Heart right ventricle (tissue), 16 donors: ENCODE measurements at regions not wholly inside any gene's neighbourhood (a gene's known extent, or its start where the extent isn't known, plus 50 kb on each side); places are given as distances from the start of the nearest gene placed in this dataset.

Source experiments
- ATAC-seq, 8 donors: fragments of 200-7000 bp; cut with Tn5 transposase; one replicate each; pipeline ENCODE4 v1.9.1; 2020; ENCODE audit warnings: mild to moderate bottlenecking in 8 of 8, moderate library complexity in 8 of 8, moderate number of reproducible peaks in 1 of 8
- DNase-seq, 2 donors: peaks; one replicate each; pipeline ENCODE4 v3.0.0-alpha.2; 2020
- H3K27ac ChIP-seq, 10 donors: fragments of 200-600 bp; sonication (generic) in 2 of 10; one replicate each; pipeline versions ENCODE4 v1.5.0 to v1.8.0; 2020 to 2022; ENCODE audit warnings: mild to moderate bottlenecking in 3 of 10
- H3K27me3 ChIP-seq, 7 donors: fragments of 200-600 bp; one replicate each; pipeline ENCODE4 v1.8.0; 2021 to 2022; ENCODE audit warnings: mild to moderate bottlenecking in 2 of 7
- H3K36me3 ChIP-seq, 9 donors: fragments of 200-600 bp; sonication (generic) in 1 of 9; one replicate each; pipeline versions ENCODE4 v1.5.0 to v1.8.0; 2020 to 2022; ENCODE audit warnings: mild to moderate bottlenecking in 2 of 9
- H3K4me1 ChIP-seq, 9 donors: fragments of 200-600 bp; sonication (generic) in 1 of 9; one replicate each; pipeline versions ENCODE4 v1.5.0 to v1.8.0; 2020 to 2022; ENCODE audit warnings: mild to moderate bottlenecking in 4 of 9
- H3K4me3 ChIP-seq, 10 donors: fragments of 200-600 bp; sonication (generic) in 2 of 10; one replicate each; pipeline versions ENCODE4 v1.5.0 to v1.8.0; 2020 to 2022; ENCODE audit warnings: mild to moderate bottlenecking in 7 of 10, moderate library complexity in 2 of 10
- H3K9me3 ChIP-seq, 11 donors: fragments of 200-600 bp in 10 of 11; sonication (generic) in 2 of 11; one replicate each; pipeline versions ENCODE4 v1.5.0 to v1.8.0; 2013 to 2022; ENCODE audit warnings: mild to moderate bottlenecking in 2 of 11, control low read depth in 1 of 11, moderate library complexity in 1 of 11
- WGBS, 2 donors: extraction: QIAGEN DNeasy Blood & Tissue Kit; methylation state at CpG; one replicate each; pipeline ENCODE4 v1.1.7; 2013; ENCODE audit warnings: inconsistent platforms in 1 of 2; 5-methylcytosine and 5-hydroxymethylcytosine counted together
- intact Hi-C, 10 donors: fragments of 100-400 bp; cut with DNase I; formaldehyde crosslinking; loops; one replicate each; pipeline versions ENCODE4 v1.11.1 to v1.14.2; 2022
- TF ChIP-seq, protein P1 (sequence below), 9 donors: fragments of 200-600 bp; sonication (generic) in 2 of 9; IDR thresholded peaks; one replicate each; pipeline versions ENCODE4 v1.5.0 to v1.8.0; 2021 to 2022; ENCODE audit warnings: antibody characterized with exemption in 9 of 9, mild to moderate bottlenecking in 5 of 9, moderate library complexity in 1 of 9
- donor health status: Arrhythmogenic right ventricular cardiomyopathy.
- donor health status: ischemic (EF 13 %, LVEDD 7.1; RV severe dilation, severe dysfunction).
- donor health status: healthy with polysubstance abuse.
- donor health status: DM: no; HTN: yes; CAD: no.
- donor health status: DM: no; HTN: no; CAD: no.
- donor health status: ischemic (EF 25% LVEDD 6.9; RV normal size, moderate dysfunction).
- donor health status: ischemic (EF 25% LVEDD 5.7; RV mildly dilated, moderate dysfunction).
- donor health status: healthy.
- donor health status: DM: yes; HTN: yes; CAD: no.
- donor health status: Ischemic cardiomyopathy.
- donor health status: ischemic (EF 35%, LVEDD 5.7; RV mildly dilated, moderate dysfunction).
- donor health status: nonischemic (EF 11% LVEDD 7.7; RV severe dilation, severe dysfunction).
- donor health status: DM: yes; HTN: yes; CAD: no.
- donor health status: PGD.
- donor health status: ischemic (EF 29% LVEDD 5.4; RV normal size, mild dysfunction).
- donor health status: nonischemic (EF 23%, LVEDD 6.1; RV moderate dilation, normal function).

DNA sequence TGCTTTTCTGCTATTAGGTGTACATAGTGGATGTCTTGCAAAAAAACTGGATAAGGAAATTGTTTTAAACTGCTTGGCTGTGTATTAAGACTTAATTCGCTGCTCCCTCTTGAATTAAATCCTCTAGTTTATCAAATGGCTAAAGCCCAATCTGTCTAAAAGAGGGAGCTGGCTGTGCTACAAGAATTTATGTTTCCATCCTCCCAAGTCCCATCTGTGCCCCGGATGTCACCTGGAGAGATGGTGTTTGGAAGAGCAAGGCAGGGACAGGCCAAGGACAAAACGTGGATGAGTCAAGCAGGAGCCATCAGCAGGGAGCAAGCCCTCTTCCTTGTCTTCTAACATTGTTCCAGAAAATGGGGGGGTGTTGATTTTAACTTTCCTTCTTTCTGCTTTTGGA lies 171.3 kb upstream of the LCORL start:
- Histone ChIP-seq H3K27ac (no peak overlapping the region), H3K27me3 (no peaks in the 10 kb centered on the region), H3K36me3 (no peaks in the 10 kb centered on the region), H3K9me3 (no peaks in the 10 kb centered on the region), H3K4me1 (no peaks in the 10 kb centered on the region), H3K4me3 (no peak overlapping the region)
- no peak for DNase-seq
- ATAC-seq, result no peak
- intact Hi-C loops, result no loop called here
- TF ChIP-seq, protein P1, sequence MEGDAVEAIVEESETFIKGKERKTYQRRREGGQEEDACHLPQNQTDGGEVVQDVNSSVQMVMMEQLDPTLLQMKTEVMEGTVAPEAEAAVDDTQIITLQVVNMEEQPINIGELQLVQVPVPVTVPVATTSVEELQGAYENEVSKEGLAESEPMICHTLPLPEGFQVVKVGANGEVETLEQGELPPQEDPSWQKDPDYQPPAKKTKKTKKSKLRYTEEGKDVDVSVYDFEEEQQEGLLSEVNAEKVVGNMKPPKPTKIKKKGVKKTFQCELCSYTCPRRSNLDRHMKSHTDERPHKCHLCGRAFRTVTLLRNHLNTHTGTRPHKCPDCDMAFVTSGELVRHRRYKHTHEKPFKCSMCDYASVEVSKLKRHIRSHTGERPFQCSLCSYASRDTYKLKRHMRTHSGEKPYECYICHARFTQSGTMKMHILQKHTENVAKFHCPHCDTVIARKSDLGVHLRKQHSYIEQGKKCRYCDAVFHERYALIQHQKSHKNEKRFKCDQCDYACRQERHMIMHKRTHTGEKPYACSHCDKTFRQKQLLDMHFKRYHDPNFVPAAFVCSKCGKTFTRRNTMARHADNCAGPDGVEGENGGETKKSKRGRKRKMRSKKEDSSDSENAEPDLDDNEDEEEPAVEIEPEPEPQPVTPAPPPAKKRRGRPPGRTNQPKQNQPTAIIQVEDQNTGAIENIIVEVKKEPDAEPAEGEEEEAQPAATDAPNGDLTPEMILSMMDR (IDR thresholded peaks at IDR 0.05), result no peak
- 55% methylated on average over 3 of the region's 3 CpGs for WGBS, 2 donors

DNA sequence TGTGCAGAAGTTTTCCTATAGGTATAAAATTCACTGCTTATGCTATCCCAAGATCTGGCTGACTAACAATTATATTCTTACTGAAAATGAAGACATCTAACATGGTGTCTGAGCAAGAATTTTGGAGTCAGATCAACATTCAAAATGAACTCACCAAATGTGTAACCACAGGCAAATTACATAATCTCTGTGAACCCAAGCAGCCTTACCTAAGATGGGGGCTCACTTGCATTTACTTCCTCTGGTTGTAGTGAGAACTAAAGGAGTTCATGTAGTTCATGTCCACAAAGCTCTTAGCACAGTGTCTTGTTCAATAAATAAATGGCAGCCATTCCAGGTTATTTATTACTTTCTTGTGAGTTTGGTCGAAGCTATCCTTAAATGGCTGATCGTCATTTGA lies 163.9 kb upstream of the LCORL start:
- no peak for ATAC-seq
- no peaks in the 10 kb centered on the region for H3K36me3 ChIP-seq
- intact Hi-C loops, result no loop called here
- no peak overlapping the region for H3K27ac ChIP-seq
- no peak for DNase-seq
- no peaks in the 10 kb centered on the region for H3K4me1 ChIP-seq
- no peaks in the 10 kb centered on the region for H3K9me3 ChIP-seq
- no peaks in the 10 kb centered on the region for H3K27me3 ChIP-seq
- TF ChIP-seq, protein P1 (IDR thresholded peaks at IDR 0.05), result no peak
- no peak overlapping the region for H3K4me3 ChIP-seq
- 95 to 96% methylated on average over 2 of the region's 2 CpGs for WGBS, 2 donors

DNA sequence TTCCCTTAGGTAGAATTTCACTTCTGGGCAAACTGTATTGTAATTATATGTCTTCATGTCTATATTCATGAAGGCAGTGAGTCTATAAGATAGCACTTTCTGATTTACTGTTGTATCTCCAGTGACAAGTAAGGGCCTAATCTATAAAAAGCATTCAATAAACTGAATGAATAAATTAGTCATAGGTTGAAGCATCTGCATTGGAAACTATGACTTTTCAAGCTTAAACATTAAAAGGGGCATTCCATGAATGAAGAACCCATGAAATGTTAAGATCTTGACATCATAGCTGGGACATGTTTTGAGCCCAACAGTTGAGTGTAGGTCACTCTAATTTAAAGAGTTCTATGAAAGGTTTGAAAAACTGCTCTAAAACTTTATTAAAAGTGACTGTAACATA lies 159.3 kb upstream of the LCORL start:
- H3K9me3 ChIP-seq, result peaks cover 0 to 7% (median 0%) of the 10 kb centered on the region in 11 donors
- DNase-seq (no peak), ATAC-seq (no peak)
- H3K27me3 ChIP-seq, result no peaks in the 10 kb centered on the region
- H3K27ac ChIP-seq, result no peak overlapping the region
- intact Hi-C loops, result no loop called here
- H3K4me1 ChIP-seq, result no peaks in the 10 kb centered on the region
- no peaks in the 10 kb centered on the region for H3K36me3 ChIP-seq
- TF ChIP-seq, protein P1 (IDR thresholded peaks at IDR 0.05), result no peak
- H3K4me3 ChIP-seq, result no peak overlapping the region

DNA sequence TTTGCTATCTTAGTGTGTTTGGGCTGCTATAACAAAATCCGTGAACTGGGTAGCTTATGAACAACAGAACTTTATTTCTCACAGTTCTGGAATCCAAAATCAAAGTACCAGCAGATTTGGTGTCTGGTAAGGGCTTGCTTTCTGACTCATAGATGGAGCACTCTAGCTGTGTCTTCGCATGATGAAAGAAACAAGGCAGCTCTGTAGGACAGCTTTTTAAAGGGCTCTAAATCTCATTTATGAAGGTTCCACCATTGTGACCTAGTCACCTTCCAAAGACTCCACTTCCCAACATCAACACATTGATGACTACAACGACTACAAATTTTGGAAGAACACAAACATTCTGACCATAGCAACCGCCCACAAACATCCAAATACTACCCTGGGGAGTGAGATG lies 158.6 kb upstream of the LCORL start:
- Histone ChIP-seq H3K4me1 (no peaks in the 10 kb centered on the region), H3K36me3 (no peaks in the 10 kb centered on the region), H3K27ac (no peak overlapping the region), H3K9me3 (peaks cover 0 to 7% (median 0%) of the 10 kb centered on the region in 11 donors), H3K4me3 (no peak overlapping the region), H3K27me3 (no peaks in the 10 kb centered on the region)
- ATAC-seq (no peak), DNase-seq (no peak)
- 73 to 76% methylated on average over 4 of the region's 4 CpGs for WGBS, 2 donors
- TF ChIP-seq, protein P1 (IDR thresholded peaks at IDR 0.05), result no peak
- intact Hi-C loops, result no loop called here

DNA sequence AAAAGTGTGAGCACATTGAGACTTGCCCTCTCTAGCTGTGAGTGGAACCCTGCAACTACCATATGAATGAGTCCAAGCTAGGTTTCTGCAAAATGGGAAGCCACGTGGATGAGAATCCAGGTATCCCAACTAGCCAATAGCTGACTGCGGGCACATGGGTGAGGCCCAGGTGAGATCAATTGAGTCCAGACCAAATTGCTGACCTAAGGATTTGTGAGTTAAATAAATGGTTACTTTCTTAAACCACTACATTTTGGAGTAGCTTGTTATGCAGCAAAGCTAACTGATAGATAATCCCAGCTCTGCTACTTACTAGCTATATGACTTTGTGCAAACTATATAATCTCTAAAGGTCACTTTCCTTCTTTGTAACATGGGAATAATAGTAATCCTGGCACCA lies 150.3 kb upstream of the LCORL start:
- Histone ChIP-seq H3K36me3 (no peaks in the 10 kb centered on the region), H3K4me1 (no peaks in the 10 kb centered on the region), H3K4me3 (no peak overlapping the region), H3K27ac (no peak overlapping the region), H3K27me3 (no peaks in the 10 kb centered on the region), H3K9me3 (peaks cover 0 to 4% (median 0%) of the 10 kb centered on the region in 11 donors)
- no peak for ATAC-seq
- WGBS, 2 donors, result 81 to 84% methylated on average over 2 of the region's 2 CpGs
- intact Hi-C loops, result no loop called here
- TF ChIP-seq, protein P1 (IDR thresholded peaks at IDR 0.05), result no peak
- no peak for DNase-seq
